ENCODE measurements at regions not wholly inside any gene's neighbourhood (a gene's known extent, or its start where the extent isn't known, plus 50 kb on each side); places are given as distances from the start of the nearest gene placed in this dataset.

- DNase-seq (ENCODE audit: low read depth in 2 of 2) = no peak
These were observed 239.0 kb upstream of the KCNMB2 start for GRCh38 chr3:178297199-178297598.

- no peak for DNase-seq (ENCODE audit: low read depth in 2 of 2)
These were observed 238.5 kb upstream of the KCNMB2 start for GRCh38 chr3:178297740-178298139.

- DNase-seq (ENCODE audit: low read depth in 2 of 2) = no peak
These were observed 235.7 kb upstream of the KCNMB2 start for GRCh38 chr3:178300441-178300959.

- DNase-seq (ENCODE audit: low read depth in 2 of 2) = no peak
These were observed 233.0 kb upstream of the KCNMB2 start for GRCh38 chr3:178302966-178303930.

- no peak for DNase-seq (ENCODE audit: low read depth in 2 of 2)
These were observed 231.3 kb upstream of the KCNMB2 start for GRCh38 chr3:178304758-178305467.

- no peak for DNase-seq (ENCODE audit: low read depth in 2 of 2)
These were observed 229.7 kb upstream of the KCNMB2 start for GRCh38 chr3:178306432-178307115.

GRCh38 chr3:178308771-178309170, 227.5 kb upstream of the KCNMB2 start:
- DNase-seq (ENCODE audit: low read depth in 2 of 2) = no peak

- no peak for DNase-seq (ENCODE audit: low read depth in 2 of 2)
These were observed 225.3 kb upstream of the KCNMB2 start for GRCh38 chr3:178310949-178311348.

GRCh38 chr3:178313716-178314115, 222.5 kb upstream of the KCNMB2 start:
- no peak for DNase-seq (ENCODE audit: low read depth in 2 of 2)

- no peak for DNase-seq (ENCODE audit: low read depth in 2 of 2)
These were observed 217.9 kb upstream of the KCNMB2 start for GRCh38 chr3:178318340-178318739.

GRCh38 chr3:178318941-178319816, 217.1 kb upstream of the KCNMB2 start:
- no peak for DNase-seq (ENCODE audit: low read depth in 2 of 2)

GRCh38 chr3:178320456-178321351, 215.5 kb upstream of the KCNMB2 start:
- no peak for DNase-seq (ENCODE audit: low read depth in 2 of 2)

GRCh38 chr3:178324356-178324755, 211.9 kb upstream of the KCNMB2 start:
- DNase-seq (ENCODE audit: low read depth in 2 of 2) = no peak

GRCh38 chr3:178325330-178325729, 210.9 kb upstream of the KCNMB2 start:
- no peak for DNase-seq (ENCODE audit: low read depth in 2 of 2)

- DNase-seq (ENCODE audit: low read depth in 2 of 2) = no peak
These were observed 206.3 kb upstream of the KCNMB2 start for GRCh38 chr3:178329936-178330335.

GRCh38 chr3:178334239-178334638, 202.0 kb upstream of the KCNMB2 start:
- DNase-seq (ENCODE audit: low read depth in 2 of 2) = no peak

- DNase-seq (ENCODE audit: low read depth in 2 of 2) = no peak
These were observed 199.9 kb upstream of the KCNMB2 start for GRCh38 chr3:178336336-178336735.

- DNase-seq (ENCODE audit: low read depth in 2 of 2) = no peak
These were observed 195.7 kb upstream of the KCNMB2 start for GRCh38 chr3:178340506-178340905.

GRCh38 chr3:178341636-178342035, 194.6 kb upstream of the KCNMB2 start:
- no peak for DNase-seq (ENCODE audit: low read depth in 2 of 2)

GRCh38 chr3:178342111-178342510, 194.1 kb upstream of the KCNMB2 start:
- no peak for DNase-seq (ENCODE audit: low read depth in 2 of 2)

Measured in stimulated activated CD8-positive, alpha-beta memory T cell treated with anti-CD3 and anti-CD28 coated beads, Interleukin-15, amount 100 ng/mL, for 48 hours (primary cell).